HG03175 (cell line): ENCODE measurements at regions not wholly inside any gene's neighbourhood (a gene's known extent, or its start where the extent isn't known, plus 50 kb on each side); places are given as distances from the start of the nearest gene placed in this dataset.

Source experiments
- ATAC-seq: cut with Tn5 transposase; IDR thresholded peaks from one replicate; pipeline ENCODE4 v1.9.1; 2021; ENCODE audit warnings: mild to moderate bottlenecking, moderate library complexity; ENCODE audit not compliant: unreplicated experiment

- no peak for ATAC-seq
Observed at GRCh38 chr11:92651159-92651558, 318.3 kb upstream of the MTNR1B start.

DNA sequence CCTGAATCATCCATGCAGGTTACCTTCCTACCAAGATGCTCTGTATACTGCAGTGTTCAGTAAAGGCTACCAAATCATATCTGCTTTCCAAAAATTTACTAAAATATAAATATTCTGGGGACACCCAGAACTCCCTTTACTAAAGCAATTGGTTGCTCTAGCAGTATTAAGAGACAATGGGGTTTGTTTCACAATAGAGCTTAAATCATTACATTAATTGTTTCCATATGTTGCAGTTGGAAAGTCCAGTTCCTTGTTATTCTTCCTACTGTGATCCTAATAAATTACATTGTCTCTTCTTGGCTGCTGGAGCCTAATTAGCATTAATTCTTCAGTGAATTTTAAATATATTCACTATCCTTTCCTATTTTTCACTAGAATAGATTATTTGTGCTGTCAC, 316.0 kb upstream of the MTNR1B start:
- no peak for ATAC-seq

GRCh38 chr11:92656783-92657182, 312.7 kb upstream of the MTNR1B start:
- no peak for ATAC-seq

DNA sequence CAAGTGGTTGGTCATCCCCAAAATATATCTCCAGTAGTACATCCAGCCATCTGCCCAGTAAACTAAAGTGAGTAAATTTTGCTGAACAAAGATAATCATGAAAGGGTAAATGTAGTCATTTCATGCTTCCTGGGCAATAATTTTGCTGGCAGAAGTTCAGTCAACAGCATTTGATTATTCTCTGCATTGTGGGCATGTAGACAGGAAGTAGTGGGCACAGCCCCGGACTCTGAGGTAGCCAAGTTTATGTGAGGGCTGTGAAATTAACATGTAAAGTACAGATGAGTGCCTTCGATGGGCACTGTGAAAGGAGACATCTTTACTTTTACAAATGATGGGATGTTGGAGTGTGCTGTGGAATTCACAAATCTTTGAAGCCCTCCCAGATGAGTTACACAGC, 312.2 kb upstream of the MTNR1B start:
- no peak for ATAC-seq

- ATAC-seq, result no peak
Observed at GRCh38 chr11:92658733-92659132, 310.7 kb upstream of the MTNR1B start.

GRCh38 chr11:92659793-92660192, 309.7 kb upstream of the MTNR1B start:
- no peak for ATAC-seq

DNA sequence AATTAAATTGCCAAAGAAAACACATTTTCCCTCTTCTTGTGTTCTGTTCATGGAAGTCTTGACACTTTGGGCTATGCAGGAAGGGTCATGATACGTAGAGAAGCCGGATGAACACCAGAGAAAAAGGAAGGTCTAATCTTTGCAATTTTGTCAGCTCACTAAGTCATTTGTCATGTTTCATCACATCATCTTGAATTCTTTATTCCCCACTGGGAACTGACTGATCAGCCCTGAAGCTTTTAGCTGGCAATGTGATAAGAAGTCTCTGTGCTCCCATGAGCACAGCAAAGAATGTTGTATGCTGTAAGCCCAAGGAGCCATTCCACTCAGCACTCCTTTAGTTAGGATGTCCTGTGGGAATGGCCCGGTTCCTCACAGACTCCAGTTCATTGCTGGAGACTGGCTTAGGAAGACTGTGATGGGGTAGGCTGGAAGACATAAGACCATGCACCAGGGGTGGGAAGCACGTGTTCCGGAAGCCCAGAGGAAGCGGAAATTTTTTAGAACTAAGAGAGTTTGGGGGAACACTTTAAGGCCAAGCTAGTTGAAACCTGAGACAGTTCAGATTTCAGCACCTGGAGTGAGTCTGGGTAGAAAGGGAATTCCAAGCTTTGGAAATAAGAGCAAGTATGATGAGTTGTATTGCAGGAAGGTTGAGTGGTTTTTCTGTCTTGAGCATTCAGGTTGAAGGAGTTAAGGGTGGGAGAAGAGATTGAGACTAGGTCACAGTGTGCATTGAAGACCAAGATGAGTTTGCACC, 306.7 kb upstream of the MTNR1B start:
- no peak for ATAC-seq

- ATAC-seq, result no peak
Observed at GRCh38 chr11:92663539-92663938, 305.9 kb upstream of the MTNR1B start.

DNA sequence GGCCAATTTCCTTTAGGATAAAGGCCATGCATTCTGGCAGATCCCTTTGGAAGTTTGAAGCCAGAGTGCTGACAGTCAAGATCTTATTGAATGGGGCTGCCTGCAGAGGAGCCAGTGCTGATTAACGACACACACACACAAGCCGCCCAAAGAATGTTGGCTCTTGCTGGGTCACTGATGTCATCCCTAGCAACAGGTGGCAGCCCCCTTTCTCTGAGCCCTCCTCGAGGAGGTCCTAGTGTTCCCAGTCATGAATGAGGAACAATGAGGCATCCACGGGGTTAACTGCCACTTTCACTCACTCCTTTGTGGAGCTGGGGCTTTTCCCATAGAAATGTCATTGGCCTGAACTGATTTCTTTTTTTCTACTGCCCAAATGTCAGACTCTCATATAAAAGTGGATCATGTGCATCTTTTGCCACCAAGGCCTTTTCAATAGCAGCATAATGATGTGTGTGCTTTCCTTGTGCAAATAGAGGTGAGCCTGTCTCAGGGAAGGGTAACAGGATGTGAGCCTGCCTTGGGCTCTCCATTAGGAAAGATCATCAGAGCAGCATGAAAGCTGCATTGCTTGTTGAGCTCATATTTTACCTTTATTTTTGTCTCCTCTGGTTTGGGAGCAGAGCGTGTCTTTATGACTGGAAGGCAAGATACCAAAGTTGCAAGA, 301.8 kb upstream of the MTNR1B start:
- no peak for ATAC-seq

- no peak for ATAC-seq
Observed at GRCh38 chr11:92670308-92670890, 299.1 kb upstream of the MTNR1B start.

GRCh38 chr11:92671081-92671480, 298.4 kb upstream of the MTNR1B start:
- no peak for ATAC-seq

DNA sequence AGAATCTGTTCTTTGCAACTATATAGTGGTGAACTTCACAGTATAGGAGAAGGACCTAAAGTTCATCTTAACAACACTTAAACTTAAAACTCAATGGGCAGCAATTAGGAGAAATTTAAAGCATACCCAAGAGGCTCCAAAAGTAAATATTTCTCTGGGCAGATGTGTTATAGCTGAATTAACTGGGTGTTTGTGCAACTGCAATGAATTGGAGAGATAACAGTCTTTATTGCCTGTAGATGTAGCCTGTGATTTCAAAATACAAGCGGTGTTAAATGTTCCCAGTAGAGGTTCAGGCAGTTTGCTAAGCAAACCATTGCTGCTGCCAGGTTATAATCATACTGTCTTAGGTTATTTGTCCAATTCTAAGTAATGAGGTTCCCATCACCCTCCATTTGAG, 294.1 kb upstream of the MTNR1B start:
- no peak for ATAC-seq

DNA sequence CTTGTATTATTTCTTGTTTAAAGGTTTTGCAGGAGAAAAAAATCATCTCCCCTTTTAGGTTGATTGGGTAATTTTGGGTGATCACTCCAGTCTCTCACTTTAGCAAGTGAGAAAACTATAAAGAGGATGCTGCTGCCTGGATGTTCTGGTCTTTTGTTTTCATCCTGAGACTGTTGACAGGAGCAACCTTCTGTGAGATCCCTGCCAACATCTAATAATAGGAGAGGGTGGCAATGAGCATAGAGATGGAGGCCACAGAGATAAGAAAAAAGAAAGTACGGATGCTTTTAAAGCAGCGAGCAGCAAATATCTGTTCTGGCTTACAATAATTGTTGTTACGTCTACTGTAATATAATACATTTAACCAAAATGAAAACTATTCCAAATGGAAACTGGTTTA, 293.6 kb upstream of the MTNR1B start:
- ATAC-seq, result no peak

DNA sequence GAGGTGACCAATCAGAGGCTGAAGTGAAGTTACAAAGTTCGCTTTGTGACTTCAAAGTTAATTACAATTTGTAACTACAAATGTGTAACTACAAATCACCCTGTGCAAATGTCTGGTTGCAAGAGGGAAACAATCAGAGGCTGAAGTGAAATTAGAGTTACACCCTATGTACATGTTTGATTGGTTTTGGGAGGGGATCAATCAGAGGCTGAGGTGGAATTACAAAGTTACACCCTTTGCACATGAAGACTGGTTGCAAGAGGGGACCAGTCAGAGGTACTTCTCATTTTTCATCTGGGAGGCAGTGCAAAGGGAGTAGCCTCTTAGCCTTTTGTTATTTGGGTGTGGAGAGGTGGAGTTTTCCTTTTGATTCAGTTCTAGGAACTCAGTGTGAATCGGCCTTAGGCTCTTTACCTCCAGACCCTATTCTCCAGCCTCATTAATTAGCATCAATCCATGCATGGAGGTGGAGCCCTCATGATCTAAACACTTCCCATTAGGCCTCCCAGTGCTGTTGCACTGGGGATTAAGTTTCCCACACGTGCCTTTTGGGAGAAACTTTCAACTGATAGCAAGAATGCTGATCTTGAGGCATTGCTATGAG, 291.3 kb upstream of the MTNR1B start:
- no peak for ATAC-seq

- ATAC-seq, result no peak
Observed at GRCh38 chr11:92681586-92681985, 287.9 kb upstream of the MTNR1B start.

- no peak for ATAC-seq
Observed at GRCh38 chr11:92682136-92682535, 287.3 kb upstream of the MTNR1B start.

DNA sequence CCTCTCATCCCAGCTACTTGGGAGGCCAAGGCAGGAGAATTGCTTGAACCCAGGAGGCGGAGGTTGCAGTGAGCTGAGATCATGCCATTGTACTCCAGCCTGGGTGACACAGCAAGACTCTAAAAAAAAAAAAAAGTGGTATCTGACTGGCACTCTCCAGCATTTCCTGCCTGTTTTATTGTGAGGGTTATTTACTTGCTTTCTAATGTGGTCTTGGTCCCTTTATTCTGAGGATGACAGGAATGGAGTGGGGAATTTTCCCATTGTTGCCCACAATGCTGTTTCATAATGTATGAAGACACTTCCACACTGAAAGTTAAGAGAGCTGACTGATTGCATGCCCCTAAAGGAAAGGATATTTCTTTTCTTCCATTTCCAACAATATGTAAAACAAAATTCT, 286.5 kb upstream of the MTNR1B start:
- no peak for ATAC-seq

- no peak for ATAC-seq
Observed at GRCh38 chr11:92685049-92685448, 284.4 kb upstream of the MTNR1B start.

GRCh38 chr11:92687724-92688123, 281.7 kb upstream of the MTNR1B start:
- no peak for ATAC-seq

GRCh38 chr11:92688416-92688815, 281.0 kb upstream of the MTNR1B start:
- no peak for ATAC-seq

GRCh38 chr11:92692826-92693546, 276.5 kb upstream of the MTNR1B start:
- ATAC-seq, result no peak
